Stimulated activated CD8-positive, alpha-beta memory T cell treated with anti-CD3 and anti-CD28 coated beads, Interleukin-15, amount 100 ng/mL, for 4 hours (primary cell): ENCODE measurements at regions not wholly inside any gene's neighbourhood (a gene's known extent, or its start where the extent isn't known, plus 50 kb on each side); places are given as distances from the start of the nearest gene placed in this dataset.
"Not testable (repeated sequence)": the region's sequence is repeated elsewhere in the genome, so short reads cannot be mapped to it uniquely, and the experiment has no call there.

Experiments
- DNase-seq, 2 donors: peaks; one replicate each; pipeline ENCODE4 v3.0.0-alpha.2; 2020; ENCODE audit warnings: low read depth in 2 of 2

DNA sequence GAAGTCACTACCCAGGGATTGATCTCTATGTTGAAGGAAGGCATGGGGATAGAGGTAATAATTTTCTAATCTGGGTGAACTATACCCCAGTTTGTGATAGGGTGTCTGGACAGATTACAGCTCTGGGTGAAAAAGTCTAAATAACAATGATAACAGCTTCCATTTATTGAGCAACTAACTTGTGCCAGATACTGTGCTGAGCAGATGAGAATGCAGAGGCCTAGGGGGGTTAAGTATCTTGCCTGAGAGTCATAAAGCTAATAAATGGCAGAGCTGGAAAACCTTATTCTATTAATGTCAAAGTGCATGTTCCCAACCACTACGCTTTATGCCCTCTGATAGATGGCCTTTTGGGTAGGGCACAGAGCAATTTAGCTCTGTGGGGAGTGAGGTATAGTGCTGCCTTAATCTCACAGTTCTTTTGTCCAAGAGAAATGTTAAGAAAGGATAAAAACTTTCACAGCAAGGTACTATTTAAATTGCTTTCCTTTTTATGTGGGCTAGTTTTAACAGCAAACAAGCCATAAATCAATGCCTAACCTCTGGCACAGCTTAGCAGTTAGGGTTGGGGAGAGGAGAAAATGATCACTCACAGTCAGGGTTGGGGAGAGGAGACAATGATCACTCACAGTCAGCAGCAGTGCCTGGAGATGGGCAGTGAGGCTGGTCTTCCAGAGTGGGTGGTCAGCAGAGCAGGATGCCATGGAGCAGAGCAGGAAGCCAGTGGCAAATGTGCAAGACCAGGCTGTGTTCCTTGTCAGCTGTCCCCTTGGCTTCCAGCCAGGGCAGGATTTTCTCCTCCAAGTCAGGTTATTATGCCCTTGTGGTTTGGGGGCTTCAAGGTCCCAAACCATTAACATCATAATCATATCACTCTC, 187.0 kb downstream of the CARTPT start:
- DNase-seq = no peak

DNA sequence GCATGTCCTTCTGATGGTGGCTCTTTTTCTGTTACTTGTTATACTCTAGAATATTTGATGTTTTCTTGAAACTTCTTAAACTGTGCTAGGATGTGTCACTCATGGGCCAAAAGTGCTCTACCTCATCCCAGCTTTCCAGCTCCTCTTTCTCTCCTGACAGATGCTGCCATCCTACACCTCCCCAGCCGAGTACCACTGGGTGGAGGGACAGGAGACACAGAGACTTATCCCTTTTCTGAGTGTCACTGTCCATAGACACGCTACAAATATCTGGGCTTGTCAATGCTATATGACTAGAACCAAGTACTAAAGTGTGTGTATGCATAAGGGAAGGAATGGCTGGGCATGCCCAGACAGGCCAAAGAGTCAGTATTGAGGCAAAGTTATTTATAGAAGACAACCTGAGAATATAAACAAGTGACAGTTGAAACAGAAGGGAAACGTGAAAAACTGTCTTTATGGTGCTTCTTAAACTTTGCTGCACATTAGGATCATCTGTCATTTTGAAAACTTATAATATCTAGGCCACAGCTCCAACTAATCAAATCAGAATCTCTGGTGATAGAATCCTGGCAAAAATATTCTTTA, 188.0 kb downstream of the CARTPT start:
- DNase-seq = no peak

DNA sequence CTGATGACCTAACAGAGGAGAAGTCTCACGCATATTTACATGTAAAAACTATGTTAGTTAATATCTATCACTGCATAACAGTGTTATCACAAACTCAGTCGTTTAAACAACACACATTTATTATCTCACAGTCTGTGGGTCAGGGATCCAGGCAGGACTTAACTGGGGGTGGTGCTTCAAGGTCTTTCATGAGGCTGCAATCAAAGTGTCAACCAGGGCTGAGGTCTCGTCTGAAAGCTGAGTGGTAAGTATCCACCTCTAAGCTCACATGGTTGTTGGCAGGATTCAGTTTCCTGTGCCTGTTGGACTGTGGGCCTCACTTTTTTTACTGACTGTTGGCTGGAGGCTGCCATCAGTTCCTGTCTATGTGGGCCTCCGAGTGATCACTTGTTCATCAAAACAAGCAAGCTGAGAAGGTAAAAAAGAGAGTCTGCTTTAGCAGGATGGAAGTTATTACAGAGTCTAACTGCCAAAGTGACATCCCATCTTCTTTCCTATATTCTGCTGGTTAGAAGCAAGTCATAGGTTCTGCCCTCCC, 188.6 kb downstream of the CARTPT start:
- DNase-seq = no peak

DNA sequence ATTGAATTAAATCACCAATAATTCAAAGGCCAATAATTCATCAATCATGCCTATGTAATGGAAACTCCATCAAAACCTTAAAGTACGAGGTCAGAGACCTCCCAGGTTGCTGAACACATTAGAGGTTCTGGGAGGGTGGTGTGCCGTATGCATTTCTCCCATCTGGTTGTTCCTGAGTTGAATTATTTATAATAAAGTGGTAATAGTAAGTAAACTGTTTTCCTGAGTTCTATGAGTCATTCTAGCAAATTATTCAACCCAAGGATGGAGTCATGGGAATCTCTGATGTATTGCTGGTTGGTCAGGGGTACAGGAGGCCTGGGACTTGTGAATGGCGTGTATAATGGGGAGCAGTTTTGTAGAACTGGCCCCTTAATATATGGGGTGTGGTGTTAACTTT, 191.7 kb downstream of the CARTPT start:
- DNase-seq = no peak

DNA sequence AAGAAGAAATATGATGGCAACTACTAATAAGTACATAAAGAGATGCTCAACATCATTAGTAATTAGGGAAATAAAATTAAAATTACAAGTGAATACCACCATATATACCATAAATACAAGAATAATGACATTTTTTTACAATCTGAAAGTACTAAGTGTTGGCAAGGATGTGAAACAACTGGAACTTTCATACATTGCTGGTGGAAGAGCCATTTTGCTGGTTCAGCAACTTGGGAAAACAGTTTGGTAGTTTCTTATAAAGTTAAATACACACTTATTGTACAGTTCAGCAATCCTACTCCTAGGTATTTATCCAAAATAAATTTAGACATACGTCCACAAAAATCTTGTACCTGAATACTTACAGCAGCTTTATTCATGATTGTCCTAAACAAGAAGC, 192.9 kb downstream of the CARTPT start:
- no peak for DNase-seq

DNA sequence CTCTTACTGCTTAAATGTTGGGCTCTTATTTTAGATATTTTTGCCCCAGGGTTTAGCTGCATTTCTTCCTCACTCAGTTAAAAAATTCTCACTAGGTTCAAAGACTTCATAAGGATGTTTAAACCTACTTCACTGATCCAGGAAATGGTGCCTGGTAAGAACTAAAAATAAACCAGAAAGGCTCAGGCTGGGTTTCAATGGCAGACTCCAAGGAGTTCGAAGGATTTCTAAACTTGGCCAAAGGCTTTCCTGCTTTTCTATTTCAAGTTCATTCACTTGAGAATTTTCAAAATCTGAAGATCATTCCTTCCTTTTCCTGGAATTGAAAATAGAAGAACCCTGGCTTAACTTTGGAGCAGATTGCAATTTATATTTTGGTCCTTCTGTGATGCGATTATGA, 193.0 kb upstream of the MAP1B start:
- no peak for DNase-seq

DNA sequence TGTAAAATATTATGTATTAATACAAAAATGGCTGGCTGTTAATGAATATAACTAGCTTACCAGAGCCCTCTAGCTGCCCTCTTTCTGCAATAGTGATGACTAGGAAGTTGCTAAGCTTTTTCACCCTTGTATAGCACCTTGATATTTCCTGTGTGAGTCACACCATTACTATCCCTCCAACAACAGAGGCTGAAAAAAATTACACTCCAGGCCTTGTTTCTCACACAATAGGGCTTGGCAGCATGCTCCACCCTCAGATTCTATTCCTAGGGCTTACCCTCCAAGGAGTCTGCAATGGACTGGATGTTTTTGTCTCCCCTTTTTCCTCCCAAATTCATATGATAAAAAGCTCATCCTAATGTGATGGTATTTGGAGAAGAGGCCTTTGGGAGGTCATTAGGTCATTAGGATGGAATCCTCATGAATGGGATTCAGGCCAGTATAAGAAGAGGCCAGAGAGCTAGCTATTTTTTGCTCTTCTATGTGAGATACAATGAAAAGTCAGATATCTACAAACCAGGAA, 184.6 kb upstream of the MAP1B start:
- no peak for DNase-seq

DNA sequence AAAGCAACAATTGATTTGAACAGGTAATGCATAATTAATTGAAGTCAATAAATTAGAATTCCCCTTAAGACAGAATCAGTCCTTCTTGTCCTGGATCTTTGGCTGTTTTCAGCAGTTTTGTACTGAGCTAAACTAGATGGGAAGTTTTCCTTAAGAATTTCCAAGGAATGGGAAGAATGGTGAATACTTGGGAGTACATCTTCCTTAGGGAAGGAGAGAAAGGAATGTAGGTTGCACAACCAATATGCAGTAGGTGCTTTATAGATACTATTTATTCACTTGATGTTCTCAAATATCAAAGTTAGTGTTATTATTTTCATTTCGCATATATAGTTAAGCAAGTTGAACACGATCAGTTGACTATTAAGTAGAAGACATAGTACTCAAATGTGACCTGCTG, 183.5 kb upstream of the MAP1B start:
- no peak for DNase-seq

DNA sequence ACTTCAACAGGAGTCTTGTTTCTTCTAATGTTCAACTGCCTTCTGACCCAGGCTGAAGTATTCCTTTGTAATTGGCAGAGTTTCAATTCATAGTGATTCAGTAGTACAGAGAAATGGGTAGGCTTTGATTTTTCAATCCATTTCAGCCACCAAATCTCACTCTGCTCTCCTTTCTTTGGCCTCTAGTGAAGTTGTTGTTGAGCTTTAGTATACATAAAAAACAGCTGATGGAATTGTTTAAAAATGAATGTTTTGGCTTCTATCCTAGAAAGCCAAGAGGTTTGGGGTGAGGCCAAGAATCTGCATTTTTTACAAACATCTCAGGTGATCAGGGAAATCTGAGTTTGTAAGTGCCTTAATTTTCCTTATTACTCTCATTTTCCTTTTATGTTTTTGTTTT, 182.9 kb upstream of the MAP1B start:
- DNase-seq = no peak

DNA sequence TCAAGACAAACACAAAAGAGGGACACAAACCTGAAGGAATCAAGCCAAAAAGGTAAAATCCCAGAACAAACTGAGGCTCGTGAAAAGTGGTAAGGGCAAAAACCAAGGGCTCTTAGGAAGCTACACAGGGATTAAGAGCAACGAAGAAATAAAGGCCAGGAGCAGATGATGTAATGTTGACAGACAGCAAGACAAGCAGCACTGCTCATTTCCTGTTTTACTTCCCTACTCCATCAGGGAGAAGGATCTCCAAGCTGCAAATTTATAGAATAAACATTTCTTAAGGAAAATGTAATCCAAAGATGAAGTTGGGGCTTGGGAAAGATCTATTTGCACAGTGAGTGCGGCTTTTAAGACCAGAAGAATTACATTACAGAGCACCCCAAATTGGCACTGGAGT, 182.3 kb upstream of the MAP1B start:
- no peak for DNase-seq

DNA sequence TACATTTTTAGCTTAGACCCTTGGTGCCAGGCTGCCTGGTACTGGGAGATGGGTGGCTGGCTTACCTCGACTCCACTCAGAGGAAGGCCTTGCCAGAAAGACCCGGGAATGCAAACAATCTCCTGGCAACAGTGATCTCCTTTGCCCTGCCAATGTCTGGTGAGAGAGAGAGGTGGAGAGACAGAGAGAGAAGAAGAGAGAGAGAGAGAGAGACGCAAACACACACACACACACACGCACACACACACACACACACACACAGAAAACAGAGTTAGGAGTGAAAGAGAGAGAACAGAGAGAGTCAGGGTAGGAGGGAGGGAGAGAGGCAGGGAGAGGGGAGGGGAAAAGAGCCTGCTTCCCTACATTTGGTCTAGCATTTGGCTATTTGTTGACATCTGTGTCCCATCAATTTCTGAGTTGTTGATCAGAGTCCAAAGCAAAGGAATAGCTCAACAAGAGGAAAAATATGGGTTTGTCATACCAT, 181.6 kb upstream of the MAP1B start:
- no peak for DNase-seq

DNA sequence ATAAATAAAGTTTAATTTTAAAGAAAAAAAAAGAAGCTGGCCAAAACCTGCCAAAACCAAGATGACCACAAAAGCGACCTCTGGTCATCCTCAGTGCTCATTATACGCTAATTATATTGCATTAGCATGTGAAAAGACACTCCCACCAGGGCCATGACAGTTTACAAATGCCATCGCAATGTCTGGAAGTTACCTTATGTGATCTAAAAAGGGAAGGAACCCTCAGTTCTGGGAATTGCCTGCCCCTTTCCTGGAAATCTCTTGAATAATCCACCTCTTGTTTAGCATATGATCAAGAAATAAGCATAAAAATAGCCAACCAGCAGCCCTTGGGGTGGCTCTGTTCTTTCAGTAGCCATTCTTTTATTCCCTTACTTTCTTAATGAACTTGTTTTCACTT, 178.3 kb upstream of the MAP1B start:
- DNase-seq = no peak

DNA sequence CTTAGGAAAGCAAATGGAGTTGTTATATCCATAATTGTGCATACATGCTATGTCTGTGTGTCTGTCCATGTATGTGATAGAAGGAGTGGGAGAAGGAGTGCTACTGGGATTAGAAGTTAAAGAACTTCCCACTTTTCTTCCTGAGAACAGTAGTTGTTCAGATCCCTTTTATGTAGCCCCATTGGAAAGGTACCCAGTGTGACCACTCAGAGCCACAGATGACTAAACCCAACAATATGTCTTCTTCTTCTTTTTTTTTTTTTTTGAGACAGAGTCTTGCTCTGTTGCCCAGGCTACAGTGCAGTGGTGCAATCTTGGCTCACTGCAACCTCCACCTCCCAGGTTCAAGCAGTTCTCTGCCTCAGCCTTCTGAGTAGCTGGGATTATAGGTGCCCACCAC, 176.7 kb upstream of the MAP1B start:
- not testable (repeated sequence) for DNase-seq

DNA sequence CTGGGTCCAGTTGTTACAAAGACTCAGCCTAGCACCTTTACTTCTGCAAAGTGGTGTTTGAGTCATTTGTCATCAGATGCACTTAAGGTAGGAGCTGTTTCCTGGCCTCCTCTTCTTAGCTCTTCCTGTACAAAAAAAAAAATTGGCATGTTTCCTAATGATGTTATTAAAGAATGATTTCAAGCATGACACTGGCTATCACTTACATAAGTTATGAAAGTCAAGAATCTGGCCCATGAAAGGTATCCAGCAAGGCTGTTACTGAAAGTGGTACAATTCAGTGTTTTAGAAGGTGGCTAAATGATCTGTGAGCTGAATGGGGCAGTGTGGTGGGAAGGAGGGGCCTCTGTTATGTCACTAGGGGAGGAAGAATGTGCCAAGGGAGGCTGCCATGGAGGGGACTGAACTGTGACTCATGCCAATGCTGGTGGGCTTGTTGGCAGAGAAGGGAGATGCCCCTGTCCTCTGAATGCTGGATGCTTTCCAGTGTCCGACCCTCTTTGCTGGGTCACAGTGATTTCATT, 175.1 kb upstream of the MAP1B start:
- no peak for DNase-seq

DNA sequence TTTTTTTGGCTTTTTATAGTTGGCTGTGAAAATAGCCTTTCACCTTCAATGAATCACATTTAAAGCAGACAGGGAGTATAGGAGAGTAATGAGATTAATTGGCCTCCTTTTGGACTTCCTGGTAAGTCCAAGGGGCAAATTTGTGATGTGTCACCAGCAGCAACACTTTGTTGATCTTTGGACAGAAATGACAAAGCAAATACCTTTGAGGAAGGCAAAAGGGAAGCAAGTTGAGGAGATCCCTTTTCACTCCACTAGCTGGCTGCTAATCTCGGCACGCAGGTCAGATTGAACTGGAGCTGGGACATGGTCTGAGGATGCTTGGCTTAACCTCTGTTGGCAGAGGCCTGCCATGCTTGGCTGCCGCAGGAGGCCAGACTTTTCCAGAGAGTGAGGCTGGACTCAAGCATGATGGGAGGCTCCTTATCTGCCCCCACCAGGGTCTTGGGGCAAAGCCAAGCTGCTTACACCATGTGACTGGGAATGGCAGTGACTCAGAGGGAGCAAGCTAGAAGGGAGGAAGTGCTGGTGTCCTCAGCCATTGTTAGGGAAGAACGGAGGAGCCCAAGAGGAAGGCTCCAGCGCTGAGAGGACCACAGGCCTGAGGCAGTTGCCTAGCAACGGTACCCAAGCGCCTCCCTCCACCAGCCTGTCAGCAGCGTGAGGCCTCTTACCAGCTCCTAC, 174.5 kb upstream of the MAP1B start:
- no peak for DNase-seq

DNA sequence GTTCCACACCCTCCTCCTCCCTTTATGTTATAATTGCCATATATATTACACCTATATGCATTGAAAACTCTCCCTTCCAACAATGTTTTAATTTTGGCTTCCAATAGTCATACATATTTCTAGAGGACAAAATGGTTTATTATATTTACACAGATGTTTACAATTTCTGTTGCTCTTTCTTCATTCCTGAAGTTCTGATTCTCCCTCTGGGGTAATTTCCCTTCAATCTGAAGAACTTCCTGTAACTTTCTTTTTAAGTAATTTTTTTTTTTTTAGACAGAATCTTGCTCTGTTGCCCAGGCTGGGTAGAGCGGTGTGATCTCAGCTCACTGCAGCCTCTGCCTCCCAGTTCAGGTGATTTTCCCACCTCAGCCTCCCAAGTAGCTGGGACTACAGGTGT, 173.0 kb upstream of the MAP1B start:
- no peak for DNase-seq

DNA sequence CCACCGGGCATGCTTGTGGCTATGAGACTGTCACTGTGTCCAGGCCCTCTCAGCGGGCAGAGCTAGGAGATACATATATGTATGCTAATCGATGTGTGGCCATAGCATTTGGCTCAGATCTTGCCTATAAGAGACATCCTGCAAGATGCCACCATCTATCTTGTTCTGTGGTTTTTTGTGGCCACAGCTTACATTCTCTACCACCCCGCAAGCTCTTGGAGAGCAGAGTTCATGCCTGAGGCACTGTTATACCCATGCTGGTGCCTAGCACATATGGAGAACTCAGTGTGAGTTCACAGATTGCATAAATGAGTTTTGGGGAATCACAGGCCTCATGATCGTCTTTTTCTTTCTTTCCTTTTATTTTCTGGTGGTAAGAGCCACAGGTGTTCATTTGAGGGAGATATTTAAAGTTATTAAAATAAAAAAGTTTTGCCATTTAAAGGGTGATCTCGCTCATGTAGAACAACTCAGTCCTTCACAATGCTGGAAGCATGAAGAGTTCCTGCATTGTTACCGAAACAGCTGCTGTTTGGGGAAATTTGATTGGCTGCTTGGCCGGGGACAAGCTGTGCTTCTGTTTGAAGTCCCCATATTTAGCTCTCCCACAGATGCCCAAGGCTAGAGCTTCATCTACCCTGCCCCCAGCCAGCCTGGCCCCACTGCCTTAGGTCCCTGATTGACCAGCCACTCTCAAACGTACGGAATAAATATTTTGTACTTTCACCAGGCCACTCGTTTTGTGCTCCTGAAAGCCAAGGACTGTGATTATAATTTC, 169.2 kb upstream of the MAP1B start:
- DNase-seq = no peak

DNA sequence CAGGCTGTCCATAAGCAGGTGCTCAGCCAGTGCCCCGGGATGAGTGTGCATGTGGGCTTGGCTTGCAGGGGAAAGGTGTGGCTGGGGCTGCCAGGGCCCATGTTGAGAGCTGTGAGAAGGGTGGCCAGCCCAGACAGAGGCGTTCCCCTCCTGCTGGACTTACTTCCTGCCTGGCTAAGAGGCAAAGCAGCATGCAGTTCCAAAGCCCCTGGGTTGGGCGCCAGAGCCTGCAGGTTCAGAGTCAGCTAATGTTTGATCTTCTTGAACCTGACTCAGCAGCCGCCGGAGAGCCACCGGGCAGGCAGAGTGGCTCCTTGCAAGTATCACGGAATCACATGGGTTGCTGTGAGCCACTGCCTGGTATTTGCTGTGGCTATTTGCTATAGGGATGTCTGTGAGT, 168.4 kb upstream of the MAP1B start:
- DNase-seq = no peak

DNA sequence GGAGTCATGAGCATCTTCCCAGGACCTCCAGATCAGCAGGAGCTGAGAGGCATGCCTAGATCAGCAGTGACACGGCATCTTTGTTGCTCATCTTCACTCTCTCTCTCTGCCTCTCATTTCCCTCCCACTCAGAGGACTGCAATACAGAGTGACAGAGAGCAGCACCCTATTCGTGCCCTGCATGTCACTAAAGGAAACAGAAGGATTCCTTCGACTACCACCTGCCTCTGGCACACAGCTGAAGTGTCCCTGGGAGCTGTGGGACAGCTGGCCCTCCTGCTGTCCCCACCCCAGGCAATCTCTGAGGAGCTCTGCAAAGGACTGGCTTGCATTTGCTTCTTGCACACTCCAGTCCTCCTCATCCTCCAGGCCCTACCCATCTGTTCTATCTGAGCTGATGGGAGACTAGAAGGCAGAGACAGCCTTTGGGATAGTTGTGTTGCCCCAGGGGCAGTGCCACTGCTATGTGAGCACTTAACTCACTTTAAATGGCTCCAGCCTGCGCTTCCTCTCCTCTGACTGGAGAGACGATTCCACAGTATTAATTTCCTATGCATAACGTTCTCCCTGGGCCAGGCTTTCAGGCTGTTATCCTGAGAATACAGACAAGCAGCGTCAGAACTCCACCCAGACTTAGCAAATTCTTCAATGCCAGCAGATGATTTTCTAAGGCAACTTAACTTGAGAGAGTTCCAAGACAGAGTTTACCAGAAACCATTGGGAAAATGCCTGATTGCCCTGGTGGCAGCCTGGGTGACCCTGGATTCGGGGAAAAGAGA, 167.6 kb upstream of the MAP1B start:
- no peak for DNase-seq

DNA sequence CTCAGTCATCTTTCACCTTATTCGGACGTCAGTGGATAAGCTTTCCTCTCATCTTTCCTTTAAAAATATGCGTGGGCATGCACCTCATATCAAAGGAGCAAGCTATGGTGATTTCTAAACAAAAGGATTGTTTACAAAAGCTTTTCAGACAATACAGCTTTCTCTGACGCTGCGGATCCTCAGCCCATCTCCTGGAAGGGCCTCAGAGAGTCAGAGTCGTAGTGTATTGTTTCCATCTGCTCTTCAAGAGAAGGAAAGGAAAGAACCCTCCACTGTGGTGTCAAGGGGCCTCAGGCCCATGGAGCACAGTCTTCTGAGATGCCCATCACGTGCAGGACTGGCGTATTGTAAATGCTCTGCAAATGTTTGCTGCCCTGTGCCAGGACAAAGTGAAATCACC, 163.4 kb upstream of the MAP1B start:
- DNase-seq = no peak

DNA sequence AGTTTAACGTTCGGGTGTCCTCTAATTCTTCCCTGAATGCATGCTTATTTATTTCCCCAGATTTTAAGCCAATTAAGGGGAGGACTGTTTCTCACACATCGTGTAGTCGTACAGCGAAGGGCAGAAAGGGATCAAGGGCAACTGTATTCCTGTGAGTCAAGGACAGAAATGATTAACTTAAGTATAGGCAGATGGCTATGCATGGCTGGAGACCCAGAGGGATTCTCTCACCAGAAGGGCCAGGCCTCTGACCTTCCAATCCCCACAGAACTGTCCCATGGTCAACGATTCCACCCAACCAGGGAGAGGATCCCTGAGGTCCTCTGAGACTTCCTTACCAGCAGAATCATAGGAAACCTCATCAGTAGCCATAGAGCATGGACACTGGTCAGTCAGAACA, 161.8 kb upstream of the MAP1B start:
- no peak for DNase-seq
